HG02623 (cell line): ENCODE measurements at regions not wholly inside any gene's neighbourhood (a gene's known extent, or its start where the extent isn't known, plus 50 kb on each side); places are given as distances from the start of the nearest gene placed in this dataset.
"Not testable (repeated sequence)": the region's sequence is repeated elsewhere in the genome, so short reads cannot be mapped to it uniquely, and the experiment has no call there.

ENCODE experiments used
- ATAC-seq: cut with Tn5 transposase; IDR thresholded peaks from one replicate; pipeline ENCODE4 v1.9.1; 2021; ENCODE audit warnings: moderate library complexity; ENCODE audit not compliant: unreplicated experiment

- no peak for ATAC-seq
These were observed 1647.4 kb upstream of the CDH9 start for GRCh38 chr5:28685794-28686193.

GRCh38 chr5:28678899-28679298 is 1640.5 kb upstream of the CDH9 start:
- no peak for ATAC-seq

- ATAC-seq: no peak
These were observed 1627.7 kb upstream of the CDH9 start for GRCh38 chr5:28666110-28666509.

- ATAC-seq: no peak
These were observed 1609.7 kb upstream of the CDH9 start for GRCh38 chr5:28648108-28648507.

- ATAC-seq: no peak
These were observed 1594.2 kb upstream of the CDH9 start for GRCh38 chr5:28632607-28633006.

GRCh38 chr5:28603869-28604268 is 1565.5 kb upstream of the CDH9 start:
- no peak for ATAC-seq

GRCh38 chr5:28602429-28602828 is 1564.0 kb upstream of the CDH9 start:
- no peak for ATAC-seq

- ATAC-seq: not testable (repeated sequence)
These were observed 1558.3 kb upstream of the CDH9 start for GRCh38 chr5:28596707-28597106.

- ATAC-seq: no peak
These were observed 1542.2 kb upstream of the CDH9 start for GRCh38 chr5:28580616-28581015.

- ATAC-seq: no peak
These were observed 1537.6 kb upstream of the CDH9 start for GRCh38 chr5:28576022-28576421.

- ATAC-seq: no peak
These were observed 1537.0 kb upstream of the CDH9 start for GRCh38 chr5:28575368-28575767.

GRCh38 chr5:28574606-28575005 is 1536.2 kb upstream of the CDH9 start:
- ATAC-seq: no peak

- ATAC-seq: no peak
These were observed 1528.7 kb upstream of the CDH9 start for GRCh38 chr5:28567048-28567447.

GRCh38 chr5:28561522-28561921 is 1523.1 kb upstream of the CDH9 start:
- no peak for ATAC-seq

GRCh38 chr5:28558196-28558595 is 1519.8 kb upstream of the CDH9 start:
- no peak for ATAC-seq

- no peak for ATAC-seq
These were observed 1518.7 kb upstream of the CDH9 start for GRCh38 chr5:28557114-28557513.

GRCh38 chr5:28549588-28549987 is 1511.2 kb upstream of the CDH9 start:
- no peak for ATAC-seq

GRCh38 chr5:28548856-28549255 is 1510.5 kb upstream of the CDH9 start:
- ATAC-seq: no peak

GRCh38 chr5:28544501-28544900 is 1506.1 kb upstream of the CDH9 start:
- no peak for ATAC-seq

GRCh38 chr5:28543473-28544098 is 1505.2 kb upstream of the CDH9 start:
- ATAC-seq: no peak

GRCh38 chr5:28542987-28543386 is 1504.6 kb upstream of the CDH9 start:
- no peak for ATAC-seq

- ATAC-seq: no peak
These were observed 1485.7 kb upstream of the CDH9 start for GRCh38 chr5:28523888-28524635.

GRCh38 chr5:28523416-28523815 is 1485.0 kb upstream of the CDH9 start:
- no peak for ATAC-seq
